ENCODE measurements at regions not wholly inside any gene's neighbourhood (a gene's known extent, or its start where the extent isn't known, plus 50 kb on each side); places are given as distances from the start of the nearest gene placed in this dataset.

DNA sequence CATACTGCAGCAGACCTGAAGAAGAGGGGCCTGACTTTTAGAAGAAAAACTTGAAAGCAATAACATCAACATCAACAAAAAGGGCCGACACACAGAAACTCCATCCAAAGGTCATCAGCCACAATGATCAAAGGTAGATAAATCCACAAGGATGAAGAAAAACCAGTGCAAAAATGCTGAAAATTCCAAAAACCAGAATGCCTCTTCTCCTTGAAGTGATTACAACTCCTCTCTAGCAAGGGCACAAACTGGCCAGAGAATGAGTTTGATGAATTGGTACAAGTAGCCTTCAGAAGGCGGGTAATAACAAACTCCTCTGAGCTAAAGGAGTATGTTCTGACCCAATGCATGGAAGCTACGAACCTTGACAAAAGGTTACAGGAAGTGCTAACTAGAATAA is 186.2 kb upstream of the RAI14 start:
- H3K4me3 ChIP-seq (ENCODE audit: low read depth, low read length): no peak overlapping the region
- TF ChIP-seq CTCF (IDR thresholded peaks at IDR 0.05; ENCODE audit: control insufficient read depth, extremely low read depth, insufficient read depth): no peak
- no peak for DNase-seq (ENCODE audit: low read depth)

- no peak overlapping the region for H3K4me3 ChIP-seq (ENCODE audit: low read depth, low read length)
- DNase-seq (ENCODE audit: low read depth): no peak
- TF ChIP-seq CTCF (IDR thresholded peaks at IDR 0.05; ENCODE audit: control insufficient read depth, extremely low read depth, insufficient read depth): peak; percentile 93
These were observed 181.5 kb upstream of the RAI14 start for GRCh38 chr5:34474573-34475021.

- no peak overlapping the region for H3K4me3 ChIP-seq (ENCODE audit: low read depth, low read length)
These were observed 180.7 kb upstream of the RAI14 start for GRCh38 chr5:34475249-34475966.

DNA sequence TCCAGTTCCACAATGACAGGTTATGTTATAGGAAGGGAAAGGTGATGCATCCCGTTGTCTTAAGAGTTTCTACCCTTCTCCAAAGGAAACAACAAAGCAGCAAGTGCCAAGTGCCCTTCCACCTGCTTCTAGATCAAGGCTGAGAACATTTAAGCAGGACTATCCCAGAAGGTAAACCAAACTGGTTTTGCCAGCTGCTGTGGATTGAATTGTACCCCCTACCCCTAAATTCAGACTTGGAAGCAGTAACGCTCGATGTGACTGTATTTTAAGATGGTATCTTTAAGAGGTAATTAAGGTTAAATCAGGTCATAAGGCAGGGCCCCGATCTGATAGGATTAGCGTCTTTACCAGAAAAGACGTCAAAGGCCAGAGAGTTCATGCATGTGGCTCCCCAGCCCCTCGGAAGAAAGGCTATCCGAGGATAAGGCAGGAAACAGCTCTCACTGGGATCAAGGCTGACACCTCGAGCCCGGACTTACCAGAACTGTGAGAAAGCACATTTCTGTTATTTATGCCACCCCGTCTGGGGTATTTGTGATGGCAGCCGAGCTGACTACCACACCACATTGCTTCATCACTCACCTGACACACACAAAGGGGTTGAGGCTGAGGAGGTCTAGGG is 179.1 kb upstream of the RAI14 start:
- no peak for TF ChIP-seq CTCF (IDR thresholded peaks at IDR 0.05; ENCODE audit: control insufficient read depth, extremely low read depth, insufficient read depth)
- H3K4me3 ChIP-seq (ENCODE audit: low read depth, low read length): no peak overlapping the region
- DNase-seq (ENCODE audit: low read depth): no peak

More at GRCh38 chr5:34475249-34475966, 180.7 kb upstream of the RAI14 start:
- TF ChIP-seq CTCF (IDR thresholded peaks at IDR 0.05; ENCODE audit: control insufficient read depth, extremely low read depth, insufficient read depth): no peak
- DNase-seq (ENCODE audit: low read depth): no peak

DNA sequence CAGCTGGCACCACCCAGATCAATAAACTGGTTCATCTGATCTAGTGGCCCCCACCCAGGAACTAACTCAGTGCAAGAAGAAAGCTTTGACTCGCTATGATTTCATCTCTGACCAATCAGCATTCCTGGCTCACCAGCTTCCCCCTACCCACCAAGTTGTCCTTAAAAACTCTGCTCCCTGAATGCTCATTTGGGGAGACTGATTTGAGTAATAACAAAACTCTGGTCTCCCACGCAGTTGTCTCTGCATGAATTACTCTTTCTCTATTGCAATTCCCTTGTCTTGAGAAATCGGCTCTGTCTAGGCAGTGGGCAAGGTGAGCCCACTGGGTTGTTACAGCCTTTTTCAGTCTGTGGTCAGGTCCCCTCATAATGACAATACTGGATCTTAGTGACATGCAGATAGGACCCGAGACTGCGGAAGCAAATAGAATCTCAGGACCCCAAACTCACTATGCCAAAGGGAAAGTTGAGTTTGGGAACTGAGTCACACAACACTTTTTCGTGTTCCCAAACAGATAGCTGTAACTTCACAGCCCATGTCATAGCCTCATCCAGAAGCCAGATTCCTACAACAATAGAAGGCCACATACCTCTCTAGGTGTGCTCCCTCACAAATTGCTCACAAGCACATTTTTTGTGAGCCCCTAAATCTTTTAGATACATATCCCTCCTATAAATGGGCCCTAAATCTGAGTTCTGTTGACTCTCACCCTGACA is 175.2 kb upstream of the RAI14 start:
- DNase-seq (ENCODE audit: low read depth): no peak
- TF ChIP-seq CTCF (IDR thresholded peaks at IDR 0.05; ENCODE audit: control insufficient read depth, extremely low read depth, insufficient read depth): no peak
- H3K4me3 ChIP-seq (ENCODE audit: low read depth, low read length): no peak overlapping the region

DNA sequence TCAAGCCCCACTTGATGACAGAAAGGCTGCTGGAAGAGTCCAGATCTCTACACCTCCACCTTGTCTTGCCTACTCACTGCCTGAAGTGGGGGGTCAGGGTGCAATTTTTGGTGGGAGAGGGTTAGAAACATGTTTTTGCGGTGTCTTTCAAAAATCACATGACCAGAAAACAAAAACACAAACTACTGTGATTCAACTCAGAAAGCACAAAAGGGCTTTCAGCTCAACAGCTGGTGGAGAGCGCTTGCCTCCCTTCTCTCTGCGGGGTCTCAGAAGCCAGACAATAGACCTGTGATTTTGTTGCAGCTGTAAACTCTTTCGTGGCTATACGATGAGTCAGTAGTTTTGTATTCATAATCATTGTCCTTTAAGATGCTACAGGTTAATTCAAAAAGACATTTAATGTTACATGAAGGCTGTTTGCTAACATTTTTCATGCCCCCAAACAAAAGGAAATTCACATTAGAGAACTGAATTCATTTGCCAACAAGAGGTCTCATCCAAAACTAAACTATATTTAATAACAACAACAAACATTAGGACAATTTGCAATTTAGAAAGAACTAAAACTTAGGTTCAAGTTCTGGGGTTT is 172.6 kb upstream of the RAI14 start:
- DNase-seq (ENCODE audit: low read depth): no peak
- TF ChIP-seq CTCF (IDR thresholded peaks at IDR 0.05; ENCODE audit: control insufficient read depth, extremely low read depth, insufficient read depth): no peak
- no peak overlapping the region for H3K4me3 ChIP-seq (ENCODE audit: low read depth, low read length)
